Endothelial cell (in vitro differentiated cells): ENCODE measurements at regions not wholly inside any gene's neighbourhood (a gene's known extent, or its start where the extent isn't known, plus 50 kb on each side); places are given as distances from the start of the nearest gene placed in this dataset.

Experiments
- DNase-seq: peaks from one replicate; pipeline ENCODE4 v3.0.0; 2021; ENCODE audit warnings: low spot score
- H3K27ac Mint-ChIP-seq: one replicate; pipeline ENCODE4 v1.8.0; 2021; ENCODE audit warnings: mixed read lengths, inconsistent platforms; ENCODE audit not compliant: unreplicated experiment
- H3K27me3 Mint-ChIP-seq: one replicate; pipeline ENCODE4 v1.8.0; 2021; ENCODE audit warnings: mild to moderate bottlenecking, moderate library complexity, mixed read lengths, inconsistent platforms; ENCODE audit not compliant: unreplicated experiment
- H3K36me3 Mint-ChIP-seq: one replicate; pipeline ENCODE4 v1.8.0; 2021; ENCODE audit warnings: mild to moderate bottlenecking, low read depth, mixed read lengths, inconsistent platforms; ENCODE audit not compliant: unreplicated experiment
- H3K4me1 Mint-ChIP-seq: one replicate; pipeline ENCODE4 v1.8.0; 2021; ENCODE audit warnings: mild to moderate bottlenecking, mixed read lengths, inconsistent platforms; ENCODE audit not compliant: unreplicated experiment
- H3K4me3 Mint-ChIP-seq: one replicate; pipeline ENCODE4 v1.8.0; 2021; ENCODE audit warnings: mild to moderate bottlenecking, mixed read lengths, inconsistent platforms; ENCODE audit not compliant: unreplicated experiment
- H3K9me3 Mint-ChIP-seq: one replicate; pipeline ENCODE4 v1.8.0; 2021; ENCODE audit warnings: mixed read lengths, inconsistent platforms; ENCODE audit not compliant: unreplicated experiment
- TF ChIP-seq, protein P1 (sequence below): fragments of 200-600 bp; sonication (generic); IDR thresholded peaks from one replicate; pipeline ENCODE4 v1.5.0; 2021; ENCODE audit warnings: antibody characterized with exemption; ENCODE audit not compliant: unreplicated experiment

DNA sequence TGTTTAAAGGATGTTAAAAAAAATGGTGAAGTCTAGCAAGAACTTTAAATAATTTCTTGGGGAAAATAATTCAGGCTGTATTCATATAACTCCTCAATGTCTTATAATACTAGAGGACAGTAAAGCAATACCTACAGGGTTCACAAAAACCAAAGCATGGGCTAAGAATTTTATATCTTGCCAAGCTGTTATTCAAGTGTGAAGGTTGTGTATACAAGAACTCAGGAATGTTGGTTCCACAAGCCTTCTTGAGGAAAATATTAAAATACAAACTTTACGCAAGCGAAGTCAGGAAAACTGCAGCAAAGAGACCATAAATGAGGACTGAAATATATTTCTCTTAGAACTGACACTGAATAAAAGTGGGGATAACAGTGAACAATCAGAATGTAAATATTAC is 76.1 kb upstream of the DNAJC10 start:
- H3K4me1 Mint-ChIP-seq = no peaks in the 10 kb centered on the region
- H3K36me3 Mint-ChIP-seq = no peaks in the 10 kb centered on the region
- TF ChIP-seq, protein P1, sequence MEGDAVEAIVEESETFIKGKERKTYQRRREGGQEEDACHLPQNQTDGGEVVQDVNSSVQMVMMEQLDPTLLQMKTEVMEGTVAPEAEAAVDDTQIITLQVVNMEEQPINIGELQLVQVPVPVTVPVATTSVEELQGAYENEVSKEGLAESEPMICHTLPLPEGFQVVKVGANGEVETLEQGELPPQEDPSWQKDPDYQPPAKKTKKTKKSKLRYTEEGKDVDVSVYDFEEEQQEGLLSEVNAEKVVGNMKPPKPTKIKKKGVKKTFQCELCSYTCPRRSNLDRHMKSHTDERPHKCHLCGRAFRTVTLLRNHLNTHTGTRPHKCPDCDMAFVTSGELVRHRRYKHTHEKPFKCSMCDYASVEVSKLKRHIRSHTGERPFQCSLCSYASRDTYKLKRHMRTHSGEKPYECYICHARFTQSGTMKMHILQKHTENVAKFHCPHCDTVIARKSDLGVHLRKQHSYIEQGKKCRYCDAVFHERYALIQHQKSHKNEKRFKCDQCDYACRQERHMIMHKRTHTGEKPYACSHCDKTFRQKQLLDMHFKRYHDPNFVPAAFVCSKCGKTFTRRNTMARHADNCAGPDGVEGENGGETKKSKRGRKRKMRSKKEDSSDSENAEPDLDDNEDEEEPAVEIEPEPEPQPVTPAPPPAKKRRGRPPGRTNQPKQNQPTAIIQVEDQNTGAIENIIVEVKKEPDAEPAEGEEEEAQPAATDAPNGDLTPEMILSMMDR = no peak
- DNase-seq = no peak
- no peaks in the 10 kb centered on the region for H3K9me3 Mint-ChIP-seq
- no peak overlapping the region for H3K27ac Mint-ChIP-seq
- no peak overlapping the region for H3K4me3 Mint-ChIP-seq
- no peaks in the 10 kb centered on the region for H3K27me3 Mint-ChIP-seq

DNA sequence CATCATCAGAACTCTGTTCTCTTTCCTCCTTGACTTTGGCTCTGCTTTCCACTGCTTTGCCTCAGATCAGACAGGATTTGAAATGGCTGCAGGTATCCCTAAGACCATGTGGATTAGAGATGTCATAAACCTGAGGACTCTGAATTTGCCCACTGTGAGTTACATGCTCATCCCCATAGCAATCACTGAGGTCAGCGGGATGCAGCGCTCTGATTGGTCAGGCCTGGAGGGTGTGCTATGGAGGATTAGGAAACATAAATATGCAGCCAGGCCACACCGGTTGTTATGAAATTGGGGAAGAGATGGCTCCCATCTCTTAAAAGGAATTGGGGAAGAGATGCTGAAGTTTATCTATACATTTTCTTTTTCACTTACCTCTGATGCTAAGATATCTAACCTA is 73.7 kb upstream of the DNAJC10 start:
- no peak overlapping the region for H3K4me3 Mint-ChIP-seq
- H3K36me3 Mint-ChIP-seq = no peaks in the 10 kb centered on the region
- TF ChIP-seq, protein P1 = no peak
- H3K9me3 Mint-ChIP-seq = no peaks in the 10 kb centered on the region
- H3K27me3 Mint-ChIP-seq = no peaks in the 10 kb centered on the region
- H3K27ac Mint-ChIP-seq = no peak overlapping the region
- H3K4me1 Mint-ChIP-seq = no peaks in the 10 kb centered on the region
- DNase-seq = peak; percentile 18

DNA sequence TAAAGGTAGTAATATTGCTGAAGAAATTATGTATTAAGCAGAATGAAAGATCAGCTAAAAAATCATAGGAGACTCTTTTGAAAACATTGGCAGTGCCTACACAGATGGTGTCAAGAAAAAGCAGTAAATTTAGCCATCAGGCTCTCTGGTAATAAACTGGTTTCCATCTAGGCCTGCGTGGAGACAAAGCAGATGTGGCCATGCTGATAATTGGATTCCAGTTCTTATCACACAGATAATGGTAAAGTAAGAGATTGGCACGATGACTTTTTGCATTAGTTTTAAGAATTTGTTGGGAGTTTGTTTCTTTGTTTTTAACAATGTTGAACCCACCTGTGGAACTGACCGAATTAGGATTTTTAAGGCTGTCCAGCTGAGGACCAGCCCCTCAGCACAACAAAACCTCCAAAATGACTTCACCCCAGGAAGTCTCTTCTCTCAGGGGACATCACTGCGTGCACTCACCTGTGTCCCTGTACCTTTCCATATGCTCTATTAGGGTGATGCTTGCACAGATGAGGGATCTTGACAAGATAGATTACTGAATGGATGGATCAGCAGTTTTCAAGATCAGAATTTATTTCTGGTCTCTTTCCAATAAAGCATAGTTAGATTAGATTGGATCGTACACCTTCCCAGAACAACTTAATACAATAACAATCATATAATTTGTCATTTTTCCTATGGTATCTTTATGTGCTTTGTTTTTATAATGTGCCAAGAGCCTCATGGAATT is 69.1 kb upstream of the DNAJC10 start:
- H3K4me3 Mint-ChIP-seq = no peak overlapping the region
- peaks cover 1% of the 10 kb centered on the region for H3K27me3 Mint-ChIP-seq
- TF ChIP-seq, protein P1 = no peak

DNA sequence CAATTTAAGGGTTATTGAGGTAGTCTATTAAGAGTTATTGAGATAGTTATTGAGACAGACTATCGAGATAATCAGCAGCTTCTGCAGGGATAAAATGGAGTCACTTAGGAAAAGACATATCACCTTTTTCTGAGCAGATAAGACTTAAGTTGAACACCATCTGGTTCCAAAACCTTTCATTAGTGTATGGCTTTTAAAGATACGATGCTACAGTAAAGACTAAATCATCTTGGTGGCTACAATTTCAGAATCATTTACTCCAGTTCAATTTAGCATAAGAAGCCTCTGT is 68.6 kb upstream of the DNAJC10 start:
- no peak overlapping the region for H3K4me3 Mint-ChIP-seq
- H3K9me3 Mint-ChIP-seq = no peaks in the 10 kb centered on the region
- no peak for DNase-seq
- H3K27ac Mint-ChIP-seq = no peak overlapping the region
- no peaks in the 10 kb centered on the region for H3K36me3 Mint-ChIP-seq
- peaks cover 5% of the 10 kb centered on the region for H3K4me1 Mint-ChIP-seq
- TF ChIP-seq, protein P1 = no peak
- peaks cover 1% of the 10 kb centered on the region for H3K27me3 Mint-ChIP-seq

More for the DNA sequence above, 69.1 kb upstream of the DNAJC10 start:
- Mint-ChIP-seq H3K27ac (no peak overlapping the region), H3K9me3 (no peaks in the 10 kb centered on the region), H3K4me1 (peaks cover 5% of the 10 kb centered on the region), H3K36me3 (no peaks in the 10 kb centered on the region)
- no peak for DNase-seq

DNA sequence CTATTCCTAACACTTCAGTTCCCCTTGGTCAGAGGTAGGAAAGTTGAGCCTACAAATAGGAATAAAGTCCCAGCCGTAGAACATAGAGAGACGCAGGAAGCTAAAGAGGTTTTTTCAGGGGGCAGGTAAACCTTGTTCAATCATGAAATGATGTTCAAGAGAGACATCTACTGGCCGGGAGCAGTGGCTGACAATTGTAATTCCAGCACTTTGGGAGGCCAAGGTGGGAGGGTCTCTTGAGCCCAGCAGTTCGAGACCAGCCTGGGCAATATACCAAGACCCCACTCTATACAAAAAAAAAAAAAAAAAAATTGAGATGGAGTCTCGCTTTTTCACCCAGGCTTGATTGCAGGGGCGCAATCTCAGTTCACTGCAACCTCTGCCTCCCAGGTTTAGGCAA is 66.7 kb upstream of the DNAJC10 start:
- peak; percentile 29 for DNase-seq
- no peaks in the 10 kb centered on the region for H3K36me3 Mint-ChIP-seq
- H3K9me3 Mint-ChIP-seq = no peaks in the 10 kb centered on the region
- peaks cover 5% of the 10 kb centered on the region for H3K4me1 Mint-ChIP-seq
- no peak overlapping the region for H3K4me3 Mint-ChIP-seq
- TF ChIP-seq, protein P1 = peak; percentile 21
- H3K27me3 Mint-ChIP-seq = peaks cover 1% of the 10 kb centered on the region
- no peak overlapping the region for H3K27ac Mint-ChIP-seq
